ENCODE measurements at regions not wholly inside any gene's neighbourhood (a gene's known extent, or its start where the extent isn't known, plus 50 kb on each side); places are given as distances from the start of the nearest gene placed in this dataset.

DNA sequence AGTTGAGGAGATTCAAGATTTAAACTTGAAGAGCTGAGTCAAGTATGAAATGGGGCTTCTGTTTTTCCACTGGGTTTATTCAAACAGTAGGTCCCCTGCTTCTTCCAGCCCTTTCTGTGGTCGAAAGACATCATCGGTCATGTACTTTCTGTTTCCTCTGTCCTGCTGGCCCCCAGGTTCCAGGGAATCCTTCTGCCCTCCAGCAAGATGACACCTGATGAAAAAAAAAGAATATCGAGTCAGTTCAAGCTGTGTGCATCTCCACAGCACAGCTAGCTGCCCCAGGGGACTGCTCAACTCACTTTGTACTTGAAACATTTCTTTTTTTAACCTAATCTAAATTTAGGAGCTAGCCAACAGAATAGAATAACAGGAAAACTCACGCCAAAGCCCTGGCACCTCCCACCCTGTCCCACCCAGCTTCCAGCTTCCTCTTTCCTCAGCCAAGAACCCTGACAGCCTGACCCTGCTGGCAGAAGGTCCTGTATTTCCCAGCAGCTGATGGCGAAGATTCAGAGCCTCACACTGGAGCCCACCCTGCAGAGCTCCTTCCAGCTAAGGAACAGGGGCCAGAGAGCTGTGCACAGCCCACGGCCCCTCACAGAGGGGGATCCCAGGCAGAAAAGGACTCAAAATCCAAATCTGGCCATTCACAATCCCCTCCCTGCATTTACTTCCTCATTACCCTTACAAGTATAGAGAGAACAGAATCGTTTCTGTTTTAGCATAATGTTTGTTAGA, 176.5 kb downstream of the PSMG1 start:
- TF ChIP-seq GATA2 (IDR thresholded peaks at IDR 0.05; ENCODE audit: low read depth, low read length) (no peak), GATA3 (IDR thresholded peaks at IDR 0.05; ENCODE audit: low read depth, low read length) (no peak)

All from SH-SY5Y (cell line).